Neural progenitor cell (in vitro differentiated cells): ENCODE measurements at regions not wholly inside any gene's neighbourhood (a gene's known extent, or its start where the extent isn't known, plus 50 kb on each side); places are given as distances from the start of the nearest gene placed in this dataset.

Experiments used
- EZH2 ChIP-seq: fragments of 200-600 bp; sonication (generic); IDR thresholded peaks from 2 replicates; pipeline ENCODE4 v1.6.1; 2017; ENCODE audit warnings: antibody characterized with exemption, mild to moderate bottlenecking, moderate library complexity
- EZH2phosphoT487 ChIP-seq: fragments of 200-600 bp; sonication (generic); IDR thresholded peaks from 2 replicates; pipeline ENCODE4 v1.6.1; 2017; ENCODE audit warnings: antibody characterized with exemption
- TF ChIP-seq, protein P1 (sequence below): fragments of 200-600 bp; sonication (generic); IDR thresholded peaks from 2 replicates; pipeline ENCODE4 v1.5.1; 2017; ENCODE audit warnings: antibody characterized with exemption, mild to moderate bottlenecking

DNA sequence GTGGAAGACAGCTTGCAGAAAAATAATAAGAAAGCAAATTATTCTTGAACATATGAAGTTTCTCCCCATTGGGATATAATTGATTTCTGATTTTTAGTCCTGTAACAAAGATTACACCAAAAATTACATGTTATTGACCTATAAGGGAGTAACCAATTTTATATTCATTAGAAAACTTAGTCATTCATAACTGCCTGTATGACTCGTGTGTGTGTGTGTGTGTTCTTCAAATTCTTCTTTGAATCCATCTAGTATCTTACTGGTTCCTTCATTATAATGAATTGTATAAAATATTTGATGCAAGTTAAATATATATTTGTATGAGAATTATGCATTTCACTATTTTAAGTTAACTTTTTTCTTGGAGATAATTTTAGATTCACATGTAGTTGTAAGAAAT lies 310.4 kb downstream of the HAO1 start:
- TF ChIP-seq EZH2 (no peak), EZH2phosphoT487 (no peak)
- TF ChIP-seq, protein P1, sequence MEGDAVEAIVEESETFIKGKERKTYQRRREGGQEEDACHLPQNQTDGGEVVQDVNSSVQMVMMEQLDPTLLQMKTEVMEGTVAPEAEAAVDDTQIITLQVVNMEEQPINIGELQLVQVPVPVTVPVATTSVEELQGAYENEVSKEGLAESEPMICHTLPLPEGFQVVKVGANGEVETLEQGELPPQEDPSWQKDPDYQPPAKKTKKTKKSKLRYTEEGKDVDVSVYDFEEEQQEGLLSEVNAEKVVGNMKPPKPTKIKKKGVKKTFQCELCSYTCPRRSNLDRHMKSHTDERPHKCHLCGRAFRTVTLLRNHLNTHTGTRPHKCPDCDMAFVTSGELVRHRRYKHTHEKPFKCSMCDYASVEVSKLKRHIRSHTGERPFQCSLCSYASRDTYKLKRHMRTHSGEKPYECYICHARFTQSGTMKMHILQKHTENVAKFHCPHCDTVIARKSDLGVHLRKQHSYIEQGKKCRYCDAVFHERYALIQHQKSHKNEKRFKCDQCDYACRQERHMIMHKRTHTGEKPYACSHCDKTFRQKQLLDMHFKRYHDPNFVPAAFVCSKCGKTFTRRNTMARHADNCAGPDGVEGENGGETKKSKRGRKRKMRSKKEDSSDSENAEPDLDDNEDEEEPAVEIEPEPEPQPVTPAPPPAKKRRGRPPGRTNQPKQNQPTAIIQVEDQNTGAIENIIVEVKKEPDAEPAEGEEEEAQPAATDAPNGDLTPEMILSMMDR = no peak
